H9 (cell line): ENCODE measurements at regions not wholly inside any gene's neighbourhood (a gene's known extent, or its start where the extent isn't known, plus 50 kb on each side); places are given as distances from the start of the nearest gene placed in this dataset.

Source experiments
- DNase-seq: peaks from one replicate; pipeline ENCODE4 v3.0.0-alpha.2; 2017
- H2AFZ ChIP-seq: one replicate; pipeline ENCODE4 v1.6.1; 2013; ENCODE audit warnings: mild to moderate bottlenecking, low read length, control low read depth, moderate library complexity
- H2AK5ac ChIP-seq: 2 replicates; pipeline ENCODE4 v1.6.1; 2013; ENCODE audit warnings: low read length, control low read depth, mixed read lengths; ENCODE audit not compliant: insufficient read length
- H2BK120ac ChIP-seq: one replicate; pipeline ENCODE4 v1.6.1; 2013; ENCODE audit warnings: low read depth, mild to moderate bottlenecking, low read length, control low read depth, inconsistent platforms; ENCODE audit not compliant: poor library complexity, severe bottlenecking
- H2BK12ac ChIP-seq: 2 replicates; pipeline ENCODE4 v1.6.1; 2013; ENCODE audit warnings: low read length, control low read depth, mixed read lengths, low read depth; ENCODE audit not compliant: insufficient read length
- H2BK15ac ChIP-seq: 2 replicates; pipeline ENCODE4 v1.6.1; 2013; ENCODE audit warnings: low read depth, low read length, control low read depth
- H2BK20ac ChIP-seq: one replicate; pipeline ENCODE4 v1.6.1; 2013; ENCODE audit warnings: low read depth, mild to moderate bottlenecking, low read length, control low read depth, inconsistent platforms; ENCODE audit not compliant: poor library complexity, severe bottlenecking
- H2BK5ac ChIP-seq: 2 replicates; pipeline ENCODE4 v1.6.1; 2013; ENCODE audit warnings: low read length, control low read depth, mixed read lengths; ENCODE audit not compliant: insufficient read length
- H3K14ac ChIP-seq: 2 replicates; pipeline ENCODE4 v1.6.1; 2013; ENCODE audit warnings: low read length, control low read depth; ENCODE audit not compliant: insufficient read depth
- H3K18ac ChIP-seq: 2 replicates; pipeline ENCODE4 v1.6.1; 2013; ENCODE audit warnings: low read depth, mild to moderate bottlenecking, mixed read lengths, low read length, control low read depth; ENCODE audit not compliant: insufficient read length
- H3K23ac ChIP-seq: 2 replicates; pipeline ENCODE4 v1.6.1; 2013; ENCODE audit warnings: low read length, control low read depth, mixed read lengths, low read depth; ENCODE audit not compliant: insufficient read length
- H3K23me2 ChIP-seq: 2 replicates; pipeline ENCODE4 v1.6.1; 2013; ENCODE audit warnings: low read depth, mild to moderate bottlenecking, mixed read lengths, low read length, control low read depth; ENCODE audit not compliant: insufficient read length, poor library complexity, severe bottlenecking
- H3K27ac ChIP-seq: 2 replicates; pipeline ENCODE4 v1.5.1; 2013; ENCODE audit warnings: low read length, control low read depth, mixed read lengths, low read depth; ENCODE audit not compliant: insufficient read length
- H3K27me3 ChIP-seq: 2 replicates; pipeline ENCODE4 v1.6.1; 2013; ENCODE audit warnings: low read length, control low read depth, inconsistent platforms; ENCODE audit not compliant: insufficient read depth
- H3K4ac ChIP-seq: 2 replicates; pipeline ENCODE4 v1.6.1; 2013; ENCODE audit warnings: low read depth, mild to moderate bottlenecking, control low read depth, inconsistent platforms, low read length, moderate library complexity
- H3K4me1 ChIP-seq: 2 replicates; pipeline ENCODE4 v1.6.1; 2013; ENCODE audit warnings: low read length, control low read depth, inconsistent platforms; ENCODE audit not compliant: insufficient read depth
- H3K4me2 ChIP-seq: 2 replicates; pipeline ENCODE4 v1.6.1; 2013; ENCODE audit warnings: low read length, control low read depth, mixed read lengths; ENCODE audit not compliant: insufficient read length, insufficient read depth
- H3K56ac ChIP-seq: 2 replicates; pipeline ENCODE4 v1.6.1; 2013; ENCODE audit warnings: low read depth, mild to moderate bottlenecking, mixed read lengths, low read length, control low read depth; ENCODE audit not compliant: insufficient read length
- H3K79me1 ChIP-seq: 2 replicates; pipeline ENCODE4 v1.6.1; 2013; ENCODE audit warnings: low read depth, mild to moderate bottlenecking, moderate library complexity, low read length, control low read depth, inconsistent platforms; ENCODE audit not compliant: insufficient read depth, poor library complexity, severe bottlenecking
- H3K79me2 ChIP-seq: 2 replicates; pipeline ENCODE4 v1.6.1; 2013; ENCODE audit warnings: low read length, control low read depth, inconsistent platforms; ENCODE audit not compliant: insufficient read depth
- H3K9ac ChIP-seq: 2 replicates; pipeline ENCODE4 v1.6.1; 2013; ENCODE audit warnings: low read length, control low read depth, mixed read lengths; ENCODE audit not compliant: insufficient read length; ENCODE audit errors: extremely low read depth
- H3K9me3 ChIP-seq: one replicate; pipeline ENCODE4 v1.6.1; 2013; ENCODE audit warnings: low read depth, low read length, inconsistent platforms; ENCODE audit not compliant: control insufficient read depth
- H3T11ph ChIP-seq: one replicate; pipeline ENCODE4 v1.6.1; 2013; ENCODE audit warnings: mild to moderate bottlenecking, low read length, control low read depth, inconsistent platforms
- H4K20me1 ChIP-seq: one replicate; pipeline ENCODE4 v1.6.1; 2013; ENCODE audit not compliant: control insufficient read depth, insufficient read length, insufficient read depth
- H4K5ac ChIP-seq: 2 replicates; pipeline ENCODE4 v1.6.1; 2013; ENCODE audit warnings: low read depth, mild to moderate bottlenecking, mixed read lengths, low read length, control low read depth; ENCODE audit not compliant: insufficient read length
- H4K8ac ChIP-seq: replicated peaks from 2 replicates; pipeline ENCODE4 v1.6.1; 2013; ENCODE audit warnings: low read length, control low read depth, mixed read lengths, low read depth; ENCODE audit not compliant: insufficient read length
- H4K91ac ChIP-seq: 2 replicates; pipeline ENCODE4 v1.6.1; 2013; ENCODE audit warnings: low read depth, mild to moderate bottlenecking, moderate library complexity, mixed read lengths, low read length, control low read depth; ENCODE audit not compliant: insufficient read length
- H3K27ac Mint-ChIP-seq, 3 experiments: 2 replicates in 2 of 3; 3 replicates in 1 of 3; pipeline ENCODE4 v1.8.0; 2020 to 2021; ENCODE audit warnings: mixed read lengths in 3 of 3, mild to moderate bottlenecking in 1 of 3, moderate library complexity in 1 of 3
- H3K27me3 Mint-ChIP-seq: 2 replicates; pipeline ENCODE4 v1.8.0; 2021; ENCODE audit warnings: low read depth, mild to moderate bottlenecking, moderate library complexity, mixed read lengths
- H3K36me3 Mint-ChIP-seq, 3 experiments: 2 replicates in 2 of 3; 3 replicates in 1 of 3; pipeline ENCODE4 v1.8.0; 2020 to 2021; ENCODE audit warnings: low read depth in 3 of 3, mixed read lengths in 3 of 3; ENCODE audit not compliant: insufficient read depth in 1 of 3
- H3K4me1 Mint-ChIP-seq, 2 experiments: 2 replicates each; pipeline ENCODE4 v1.8.0; 2020; ENCODE audit warnings: mixed read lengths in 2 of 2
- H3K4me3 Mint-ChIP-seq, 2 experiments: 2 replicates in 1 of 2; 3 replicates in 1 of 2; pipeline ENCODE4 v1.8.0; 2020 to 2021; ENCODE audit warnings: mild to moderate bottlenecking in 2 of 2, mixed read lengths in 2 of 2, moderate library complexity in 1 of 2
- H3K9me3 Mint-ChIP-seq, 2 experiments: 2 replicates in 1 of 2; 3 replicates in 1 of 2; pipeline ENCODE4 v1.8.0; 2020; ENCODE audit warnings: mild to moderate bottlenecking in 2 of 2, mixed read lengths in 2 of 2, moderate library complexity in 1 of 2
- WGBS: extraction: QIAGEN DNeasy Blood & Tissue Kit; methylation state at CpG from one replicate; pipeline ENCODE4 v1.1.7; 2013; ENCODE audit warnings: missing lambda C conversion rate, low lambda C conversion rate, mixed read lengths; ENCODE audit not compliant: insufficient read length; ENCODE audit errors: extremely low coverage; 5-methylcytosine and 5-hydroxymethylcytosine counted together
- TF ChIP-seq, protein P1 (sequence below): fragments of 200-600 bp; sonication (generic); conservative IDR thresholded peaks from 3 replicates; pipeline ENCODE4 v1.8.0; 2021; ENCODE audit warnings: antibody characterized with exemption, mild to moderate bottlenecking

DNA sequence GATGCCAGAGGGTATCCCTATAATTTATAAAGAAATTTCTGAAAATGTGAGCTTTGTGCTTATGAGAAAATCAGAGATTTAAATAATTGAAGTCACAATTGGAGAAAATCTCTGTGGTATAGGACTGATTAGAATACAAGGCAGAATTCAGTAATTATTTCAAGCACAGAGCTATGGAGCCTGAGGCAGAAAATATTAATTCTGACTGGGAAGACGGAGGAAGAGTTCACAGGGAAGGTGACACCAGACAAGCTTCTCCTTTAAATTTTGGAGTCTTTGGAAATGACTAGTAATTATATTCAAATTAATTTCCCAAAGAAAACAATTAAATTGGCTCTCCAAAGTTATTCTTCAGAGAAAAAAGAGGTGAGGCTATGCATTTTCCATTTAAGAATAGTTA lies 121.5 kb downstream of the CHRM3 start:
- Mint-ChIP-seq H3K27me3 (no peaks in the 10 kb centered on the region), H3K9me3 (peaks cover 33 to 39% of the 10 kb centered on the region in 2 experiments), H3K27ac (no peak overlapping the region), H3K4me1 (no peaks in the 10 kb centered on the region; a peak in 1 of 4 replicates), H3K4me3 (no peak overlapping the region), H3K36me3 (peaks cover 15 to 26% (median 26%) of the 10 kb centered on the region in 3 experiments)
- no peak overlapping the region for H3K23ac ChIP-seq
- no peak overlapping the region for H3K14ac ChIP-seq
- H3K79me2 ChIP-seq: no peaks in the 10 kb centered on the region
- H3T11ph ChIP-seq: no peak overlapping the region
- no peak overlapping the region for H4K5ac ChIP-seq
- no peak overlapping the region for H3K56ac ChIP-seq
- H3K9ac ChIP-seq: no peak overlapping the region
- H3K18ac ChIP-seq: no peak overlapping the region
- no peak overlapping the region for H3K27ac ChIP-seq
- no peak overlapping the region for H2AK5ac ChIP-seq
- DNase-seq: no peak
- no peak overlapping the region for H2BK5ac ChIP-seq
- H2AFZ ChIP-seq: no peak overlapping the region
- no peak overlapping the region for H3K4me2 ChIP-seq
- no peak overlapping the region for H3K4ac ChIP-seq
- WGBS: no CpG with 5 or more reads among the region's 1 CpG
- H3K4me1 ChIP-seq: no peaks in the 10 kb centered on the region
- H4K20me1 ChIP-seq: no peaks in the 10 kb centered on the region
- no peak overlapping the region for H2BK120ac ChIP-seq
- no peaks in the 10 kb centered on the region for H3K79me1 ChIP-seq
- no peak overlapping the region for H4K91ac ChIP-seq
- H2BK12ac ChIP-seq: no peak overlapping the region
- H3K23me2 ChIP-seq: no peaks in the 10 kb centered on the region
- H2BK15ac ChIP-seq: no peak overlapping the region
- no peaks in the 10 kb centered on the region for H3K27me3 ChIP-seq
- H2BK20ac ChIP-seq: no peak overlapping the region
- no peak overlapping the region for H4K8ac ChIP-seq
- H3K9me3 ChIP-seq: peaks cover 10% of the 10 kb centered on the region
- TF ChIP-seq, protein P1, sequence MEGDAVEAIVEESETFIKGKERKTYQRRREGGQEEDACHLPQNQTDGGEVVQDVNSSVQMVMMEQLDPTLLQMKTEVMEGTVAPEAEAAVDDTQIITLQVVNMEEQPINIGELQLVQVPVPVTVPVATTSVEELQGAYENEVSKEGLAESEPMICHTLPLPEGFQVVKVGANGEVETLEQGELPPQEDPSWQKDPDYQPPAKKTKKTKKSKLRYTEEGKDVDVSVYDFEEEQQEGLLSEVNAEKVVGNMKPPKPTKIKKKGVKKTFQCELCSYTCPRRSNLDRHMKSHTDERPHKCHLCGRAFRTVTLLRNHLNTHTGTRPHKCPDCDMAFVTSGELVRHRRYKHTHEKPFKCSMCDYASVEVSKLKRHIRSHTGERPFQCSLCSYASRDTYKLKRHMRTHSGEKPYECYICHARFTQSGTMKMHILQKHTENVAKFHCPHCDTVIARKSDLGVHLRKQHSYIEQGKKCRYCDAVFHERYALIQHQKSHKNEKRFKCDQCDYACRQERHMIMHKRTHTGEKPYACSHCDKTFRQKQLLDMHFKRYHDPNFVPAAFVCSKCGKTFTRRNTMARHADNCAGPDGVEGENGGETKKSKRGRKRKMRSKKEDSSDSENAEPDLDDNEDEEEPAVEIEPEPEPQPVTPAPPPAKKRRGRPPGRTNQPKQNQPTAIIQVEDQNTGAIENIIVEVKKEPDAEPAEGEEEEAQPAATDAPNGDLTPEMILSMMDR: no peak
